ENCODE measurements at regions not wholly inside any gene's neighbourhood (a gene's known extent, or its start where the extent isn't known, plus 50 kb on each side); places are given as distances from the start of the nearest gene placed in this dataset.

GRCh38 chr10:3566627-3567026 lies 218.4 kb downstream of the KLF6 start:
- no peak for TF ChIP-seq CTCF (IDR thresholded peaks at IDR 0.05)
- TF ChIP-seq EZH2 (IDR thresholded peaks at IDR 0.05; ENCODE audit: borderline replicate concordance, insufficient read depth, low read depth, low read length, poor library complexity, severe bottlenecking), result no peak
- DNase-seq (no peak), ATAC-seq (ENCODE audit: low read depth) (no peak)
- ChIA-PET CTCF (no interaction called here), POLR2A (no interaction called here)
- no peaks in the 10 kb centered on the region for H3K79me2 ChIP-seq (ENCODE audit: control insufficient read depth, insufficient read depth, low read length)
- peaks cover 0 to 5% (median 3%) of the 10 kb centered on the region in 3 donors for H3K9me3 ChIP-seq (ENCODE audit: control extremely low read depth in 1 of 3, control insufficient read depth in 2 of 3, insufficient read depth in 1 of 3, low read length in 2 of 3)
- H2AFZ ChIP-seq (ENCODE audit: insufficient read depth, low read depth, low read length, poor library complexity, severe bottlenecking), result no peak overlapping the region
- H3K9ac ChIP-seq (ENCODE audit: low read length), result no peak overlapping the region
- 100% methylated on average over 1 of the region's 1 CpG for WGBS (ENCODE audit: insufficient coverage)
- Mint-ChIP-seq H3K27ac (no peak overlapping the region), H3K9me3 (ENCODE audit: insufficient read depth) (no peaks in the 10 kb centered on the region), H3K4me1 (no peaks in the 10 kb centered on the region), H3K4me3 (no peak overlapping the region), H3K27me3 (no peaks in the 10 kb centered on the region)
- intact Hi-C loops (cut with micrococcal nuclease), result no loop called here
- no peaks in the 10 kb centered on the region for H3K27me3 ChIP-seq (replicated peaks in 1 of 4; ENCODE audit: control extremely low read depth in 1 of 4, control insufficient read depth in 3 of 4, insufficient read depth in 4 of 4, low read length in 3 of 4)
- no peak overlapping the region for H3K4me2 ChIP-seq (replicated peaks; ENCODE audit: low read depth, low read length, poor library complexity, severe bottlenecking)
- H4K20me1 ChIP-seq (ENCODE audit: control insufficient read depth, insufficient read depth, low read length, poor library complexity, severe bottlenecking), result no peaks in the 10 kb centered on the region
- H3K4me3 ChIP-seq (ENCODE audit: control extremely low read depth in 1 of 5, extremely low read depth in 1 of 5, insufficient read depth in 1 of 5, low read depth in 2 of 5, low read length in 4 of 5), result no peak overlapping the region
- no peak overlapping the region for H3K27ac ChIP-seq (ENCODE audit: low read length in 2 of 2)
- H3K36me3 ChIP-seq (replicated peaks in 1 of 2; ENCODE audit: control extremely low read depth in 1 of 2, control insufficient read depth in 1 of 2, extremely low read depth in 1 of 2, insufficient read depth in 2 of 2, low read length in 1 of 2), result no peaks in the 10 kb centered on the region
- no peaks in the 10 kb centered on the region for H3K4me1 ChIP-seq (ENCODE audit: control insufficient read depth in 2 of 2, insufficient read depth in 2 of 2, low read length in 2 of 2)

GRCh38 chr10:3564346-3565002 lies 220.5 kb downstream of the KLF6 start:
- WGBS (ENCODE audit: insufficient coverage), result 98% methylated on average over 4 of the region's 7 CpGs

More at GRCh38 chr10:3564346-3565002, 220.5 kb downstream of the KLF6 start:
- no peak overlapping the region for H3K4me3 ChIP-seq (ENCODE audit: control extremely low read depth in 1 of 5, extremely low read depth in 1 of 5, insufficient read depth in 1 of 5, low read depth in 2 of 5, low read length in 4 of 5)
- H3K27me3 ChIP-seq (replicated peaks in 1 of 4; ENCODE audit: control extremely low read depth in 1 of 4, control insufficient read depth in 3 of 4, insufficient read depth in 4 of 4, low read length in 3 of 4), result no peaks in the 10 kb centered on the region
- no peaks in the 10 kb centered on the region for H3K79me2 ChIP-seq (ENCODE audit: control insufficient read depth, insufficient read depth, low read length)
- ATAC-seq (ENCODE audit: low read depth), result no peak
- no peak for DNase-seq
- Mint-ChIP-seq H3K4me1 (no peaks in the 10 kb centered on the region), H3K4me3 (no peak overlapping the region), H3K27me3 (no peaks in the 10 kb centered on the region), H3K27ac (no peak overlapping the region), H3K9me3 (ENCODE audit: insufficient read depth) (no peaks in the 10 kb centered on the region)
- H2AFZ ChIP-seq (ENCODE audit: insufficient read depth, low read depth, low read length, poor library complexity, severe bottlenecking), result no peak overlapping the region
- no peak overlapping the region for H3K4me2 ChIP-seq (replicated peaks; ENCODE audit: low read depth, low read length, poor library complexity, severe bottlenecking)
- H3K4me1 ChIP-seq (ENCODE audit: control insufficient read depth in 2 of 2, insufficient read depth in 2 of 2, low read length in 2 of 2), result no peaks in the 10 kb centered on the region
- no peaks in the 10 kb centered on the region for H3K36me3 ChIP-seq (replicated peaks in 1 of 2; ENCODE audit: control extremely low read depth in 1 of 2, control insufficient read depth in 1 of 2, extremely low read depth in 1 of 2, insufficient read depth in 2 of 2, low read length in 1 of 2)
- H4K20me1 ChIP-seq (ENCODE audit: control insufficient read depth, insufficient read depth, low read length, poor library complexity, severe bottlenecking), result no peaks in the 10 kb centered on the region
- POLR2A ChIA-PET, result no interaction called here
- TF ChIP-seq CTCF (IDR thresholded peaks at IDR 0.05) (no peak), EZH2 (IDR thresholded peaks at IDR 0.05; ENCODE audit: borderline replicate concordance, insufficient read depth, low read depth, low read length, poor library complexity, severe bottlenecking) (no peak)
- no peak overlapping the region for H3K9ac ChIP-seq (ENCODE audit: low read length)
- H3K27ac ChIP-seq (ENCODE audit: low read length in 2 of 2), result no peak overlapping the region
- peaks cover 0 to 5% (median 3%) of the 10 kb centered on the region in 3 donors for H3K9me3 ChIP-seq (ENCODE audit: control extremely low read depth in 1 of 3, control insufficient read depth in 2 of 3, insufficient read depth in 1 of 3, low read length in 2 of 3)
- CTCF ChIA-PET, result no interaction called here
- intact Hi-C loops (cut with micrococcal nuclease), result no loop called here

Data from B cell (primary cell).